HG02943 (cell line): ENCODE measurements at regions not wholly inside any gene's neighbourhood (a gene's known extent, or its start where the extent isn't known, plus 50 kb on each side); places are given as distances from the start of the nearest gene placed in this dataset.
"Not testable (repeated sequence)": the region's sequence is repeated elsewhere in the genome, so short reads cannot be mapped to it uniquely, and the experiment has no call there.

Experiments used
- ATAC-seq: cut with Tn5 transposase; IDR thresholded peaks from one replicate; pipeline ENCODE4 v1.9.1; 2021; ENCODE audit warnings: mild to moderate bottlenecking, low read depth, moderate library complexity; ENCODE audit not compliant: unreplicated experiment

GRCh38 chr14:88981948-88982347 lies 157.5 kb downstream of the TTC8 start:
- ATAC-seq = no peak

GRCh38 chr14:88983755-88984154 lies 159.3 kb downstream of the TTC8 start:
- ATAC-seq = no peak

- no peak for ATAC-seq
These were observed 161.2 kb downstream of the TTC8 start for GRCh38 chr14:88985654-88986053.

GRCh38 chr14:88986146-88986841 lies 161.8 kb downstream of the TTC8 start:
- no peak for ATAC-seq

- ATAC-seq = not testable (repeated sequence)
These were observed 162.5 kb downstream of the TTC8 start for GRCh38 chr14:88986908-88987307.

- no peak for ATAC-seq
These were observed 163.1 kb downstream of the TTC8 start for GRCh38 chr14:88987516-88987915.

- ATAC-seq = no peak
These were observed 165.5 kb downstream of the TTC8 start for GRCh38 chr14:88989911-88990310.

GRCh38 chr14:88990856-88991255 lies 166.4 kb downstream of the TTC8 start:
- no peak for ATAC-seq

GRCh38 chr14:88992011-88992410 lies 167.6 kb downstream of the TTC8 start:
- ATAC-seq = no peak

- no peak for ATAC-seq
These were observed 169.5 kb downstream of the TTC8 start for GRCh38 chr14:88993946-88994345.

GRCh38 chr14:88995437-88996198 lies 171.2 kb downstream of the TTC8 start:
- ATAC-seq = no peak

GRCh38 chr14:88998027-88998426 lies 173.6 kb downstream of the TTC8 start:
- ATAC-seq = no peak

GRCh38 chr14:88999137-88999536 lies 174.7 kb downstream of the TTC8 start:
- ATAC-seq = no peak

- no peak for ATAC-seq
These were observed 175.8 kb downstream of the TTC8 start for GRCh38 chr14:89000007-89000942.

- no peak for ATAC-seq
These were observed 179.7 kb downstream of the TTC8 start for GRCh38 chr14:89004166-89004565.

GRCh38 chr14:89007906-89008305 lies 183.5 kb downstream of the TTC8 start:
- ATAC-seq = no peak

- no peak for ATAC-seq
These were observed 187.2 kb downstream of the TTC8 start for GRCh38 chr14:89011355-89012281.

- ATAC-seq = no peak
These were observed 188.0 kb downstream of the TTC8 start for GRCh38 chr14:89012282-89013097.

- ATAC-seq = no peak
These were observed 188.7 kb downstream of the TTC8 start for GRCh38 chr14:89013098-89013504.
